ENCODE measurements at regions not wholly inside any gene's neighbourhood (a gene's known extent, or its start where the extent isn't known, plus 50 kb on each side); places are given as distances from the start of the nearest gene placed in this dataset.
"Not testable (repeated sequence)": the region's sequence is repeated elsewhere in the genome, so short reads cannot be mapped to it uniquely, and the experiment has no call there.

DNA sequence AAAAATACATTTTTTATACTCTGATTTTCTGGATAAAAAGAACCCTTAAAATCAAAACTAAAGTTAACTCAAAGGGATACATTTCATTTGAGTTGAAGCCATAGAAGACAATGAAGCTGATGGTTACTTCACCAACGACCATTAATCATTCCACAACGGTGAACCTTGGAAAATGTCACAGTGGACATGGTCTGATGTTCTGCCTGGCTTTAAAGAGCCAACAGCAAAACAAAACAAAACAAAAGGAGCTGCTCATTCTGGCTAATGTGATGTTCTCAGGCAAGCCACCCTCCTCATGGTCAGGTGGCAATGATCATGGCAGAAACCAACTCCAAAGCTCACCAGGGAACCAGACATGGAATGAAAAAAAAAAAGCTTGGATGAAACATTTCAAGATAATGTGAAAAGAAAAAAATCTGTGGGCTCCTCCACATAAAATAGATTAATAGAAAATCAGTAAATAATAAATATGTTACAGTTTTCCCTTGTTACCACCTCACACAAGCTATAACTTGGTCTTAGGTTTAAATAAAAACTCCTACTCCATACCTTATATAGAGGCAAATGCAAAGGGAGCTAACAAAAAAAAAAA lies 90.1 kb upstream of the SERTAD2 start:
- DNase-seq, result no peak

DNA sequence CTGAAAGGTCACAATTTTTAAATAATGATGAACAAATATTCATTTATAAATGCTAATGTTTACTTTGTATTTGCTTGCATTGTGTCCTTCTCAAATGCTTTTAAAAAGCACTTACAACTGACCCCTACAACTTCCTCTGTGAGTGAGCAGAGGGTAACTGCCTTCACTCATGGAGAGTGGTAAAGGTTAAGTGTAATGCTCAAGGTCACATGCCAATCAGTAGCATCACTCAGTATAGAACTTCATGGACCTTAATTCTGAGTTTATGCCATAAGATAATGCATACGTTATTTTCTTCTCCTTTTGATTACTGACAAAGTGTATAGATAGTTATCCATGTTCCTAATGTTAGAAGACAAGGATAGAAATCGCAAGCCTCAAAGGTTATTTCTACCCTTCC lies 91.8 kb upstream of the SERTAD2 start:
- DNase-seq, result no peak

DNA sequence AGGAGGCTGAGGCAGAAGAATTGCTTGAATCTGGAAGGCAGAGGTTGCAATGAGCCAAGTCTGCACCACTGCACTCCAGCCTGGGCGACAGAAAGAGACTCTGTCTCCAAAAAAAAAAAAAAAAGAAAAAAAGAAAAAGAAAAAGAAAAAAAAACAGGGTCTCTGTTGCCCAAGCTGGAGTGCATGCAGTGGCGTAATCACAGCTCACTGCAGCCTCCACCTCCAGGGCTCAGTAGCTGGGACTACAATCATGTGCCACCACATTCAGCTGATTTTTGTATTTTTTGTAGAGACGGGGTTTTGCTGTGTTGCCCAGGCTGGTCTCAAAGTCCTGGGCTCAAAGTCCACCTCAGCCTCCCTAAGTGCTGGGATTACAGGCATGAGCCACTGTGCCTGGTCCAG lies 94.0 kb upstream of the SERTAD2 start:
- not testable (repeated sequence) for DNase-seq

DNA sequence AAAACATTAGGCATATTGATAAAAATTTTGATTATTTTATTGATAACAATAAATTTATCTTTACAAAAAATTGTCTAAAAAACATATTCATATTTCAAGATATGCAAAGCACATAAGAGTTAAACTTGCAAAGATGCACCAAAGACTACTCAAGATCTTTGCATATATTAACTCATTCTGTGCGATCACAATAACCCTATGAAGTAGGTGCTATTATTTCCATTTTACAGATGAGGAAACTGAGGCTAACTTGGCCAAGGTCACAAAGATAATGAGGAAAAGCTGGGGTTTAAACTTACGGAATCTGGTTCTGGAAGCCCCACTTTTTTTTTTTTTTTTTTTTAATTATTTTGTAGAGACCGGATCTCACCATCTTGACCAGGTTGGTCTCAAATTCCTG lies 94.4 kb upstream of the SERTAD2 start:
- DNase-seq, result no peak

DNA sequence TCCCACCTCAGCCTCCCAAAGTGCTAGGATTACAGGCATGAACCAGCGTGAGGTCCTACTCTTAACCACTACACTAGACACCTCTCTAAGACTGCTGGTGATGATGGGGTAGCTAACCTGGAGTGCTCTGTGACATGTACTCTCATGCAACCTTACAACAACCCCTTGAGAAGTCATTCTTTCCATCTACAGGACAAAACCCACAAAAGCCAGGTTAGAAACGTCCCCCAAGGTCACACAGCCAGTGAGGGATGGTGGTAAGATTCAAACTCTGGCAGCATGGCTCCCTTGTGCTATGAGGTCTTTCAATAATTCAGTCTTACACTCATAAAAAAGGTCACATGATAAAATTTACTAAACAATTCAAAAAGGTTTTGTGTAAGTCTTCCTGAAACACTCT lies 94.8 kb upstream of the SERTAD2 start:
- no peak for DNase-seq

DNA sequence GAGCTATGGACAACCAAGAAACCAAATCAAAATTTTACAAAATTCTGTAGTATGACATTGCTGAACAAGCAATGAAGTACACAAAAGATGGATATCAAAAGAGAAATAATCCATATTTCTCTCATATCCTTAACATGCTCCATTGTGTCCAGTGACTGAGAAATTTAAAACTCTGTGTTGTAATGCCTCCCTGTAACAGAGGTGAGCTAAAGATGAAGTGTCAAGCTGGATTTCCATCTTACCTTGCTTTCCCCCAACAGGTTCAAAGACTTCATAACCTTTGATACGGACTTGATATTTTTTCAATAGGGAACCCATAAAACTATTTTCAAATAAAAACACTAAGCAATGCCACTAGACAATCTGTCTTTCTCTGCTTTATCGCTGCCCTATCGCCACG lies 95.7 kb upstream of the SERTAD2 start:
- no peak for DNase-seq

DNA sequence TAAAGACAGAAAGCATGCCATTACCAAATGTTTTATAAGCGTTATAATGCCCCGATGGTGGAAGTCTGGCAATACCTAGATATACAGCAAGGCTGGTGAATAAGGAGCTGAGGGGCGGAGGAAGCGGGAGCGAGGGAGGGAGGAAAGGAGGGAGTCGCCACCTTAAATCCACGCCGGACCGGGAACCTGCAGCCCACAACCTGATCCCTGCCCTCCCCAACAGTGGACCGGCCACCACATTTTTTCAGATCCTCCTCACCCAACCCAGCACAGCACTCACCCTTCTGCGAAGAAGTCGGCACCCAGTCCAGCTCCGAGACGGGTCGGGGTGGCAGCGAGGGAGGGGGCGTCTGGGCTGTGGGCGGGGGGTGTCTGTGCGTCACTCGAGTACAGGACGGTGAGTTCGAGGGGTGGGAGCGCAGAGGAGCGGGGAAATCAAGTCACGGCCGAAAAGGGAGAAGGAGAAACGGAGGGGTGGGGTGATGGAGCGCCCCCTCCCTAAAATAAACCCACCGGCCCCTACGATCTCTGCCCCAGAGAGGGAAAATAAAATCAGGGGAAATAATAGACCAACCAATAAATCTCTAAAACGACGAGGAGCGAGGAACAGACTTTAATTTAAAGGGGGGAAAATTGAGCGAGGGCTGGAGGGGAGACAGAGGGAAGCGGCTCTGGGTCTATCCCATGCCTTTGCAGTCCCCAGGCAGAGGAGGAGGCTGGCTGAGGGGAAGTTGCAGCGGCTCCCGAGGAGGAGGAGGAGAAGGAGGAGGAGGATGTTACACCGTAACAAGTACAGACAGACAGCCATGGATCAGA lies 96.5 kb upstream of the SERTAD2 start:
- peak in 2 of 4 experiments; percentile 8 to 15 for DNase-seq

DNA sequence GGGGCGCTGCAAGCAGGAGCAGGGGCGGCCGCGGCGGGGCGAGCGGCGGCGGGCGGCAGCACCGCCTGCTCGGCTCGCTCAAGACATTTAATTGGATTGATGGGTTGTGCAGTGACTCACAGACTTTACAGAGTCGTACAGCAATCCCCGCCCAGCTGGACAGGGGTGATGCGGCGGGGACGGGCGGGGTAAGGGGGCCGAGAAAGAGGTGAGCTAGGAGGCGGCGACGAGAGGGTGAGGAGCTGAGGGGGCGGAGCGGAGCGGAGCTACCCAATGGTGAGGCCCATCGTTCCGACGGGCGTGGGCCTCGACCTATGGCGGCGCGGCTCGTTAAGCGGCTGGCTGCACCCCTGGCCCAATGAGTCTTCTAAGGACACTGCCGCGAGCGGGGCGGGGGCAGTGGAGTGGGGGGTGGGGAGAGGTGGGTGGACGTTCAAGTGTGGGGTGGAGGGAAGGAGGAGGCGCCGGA lies 97.1 kb upstream of the SERTAD2 start:
- peak; percentile 87 to 99 (median 96) for DNase-seq

DNA sequence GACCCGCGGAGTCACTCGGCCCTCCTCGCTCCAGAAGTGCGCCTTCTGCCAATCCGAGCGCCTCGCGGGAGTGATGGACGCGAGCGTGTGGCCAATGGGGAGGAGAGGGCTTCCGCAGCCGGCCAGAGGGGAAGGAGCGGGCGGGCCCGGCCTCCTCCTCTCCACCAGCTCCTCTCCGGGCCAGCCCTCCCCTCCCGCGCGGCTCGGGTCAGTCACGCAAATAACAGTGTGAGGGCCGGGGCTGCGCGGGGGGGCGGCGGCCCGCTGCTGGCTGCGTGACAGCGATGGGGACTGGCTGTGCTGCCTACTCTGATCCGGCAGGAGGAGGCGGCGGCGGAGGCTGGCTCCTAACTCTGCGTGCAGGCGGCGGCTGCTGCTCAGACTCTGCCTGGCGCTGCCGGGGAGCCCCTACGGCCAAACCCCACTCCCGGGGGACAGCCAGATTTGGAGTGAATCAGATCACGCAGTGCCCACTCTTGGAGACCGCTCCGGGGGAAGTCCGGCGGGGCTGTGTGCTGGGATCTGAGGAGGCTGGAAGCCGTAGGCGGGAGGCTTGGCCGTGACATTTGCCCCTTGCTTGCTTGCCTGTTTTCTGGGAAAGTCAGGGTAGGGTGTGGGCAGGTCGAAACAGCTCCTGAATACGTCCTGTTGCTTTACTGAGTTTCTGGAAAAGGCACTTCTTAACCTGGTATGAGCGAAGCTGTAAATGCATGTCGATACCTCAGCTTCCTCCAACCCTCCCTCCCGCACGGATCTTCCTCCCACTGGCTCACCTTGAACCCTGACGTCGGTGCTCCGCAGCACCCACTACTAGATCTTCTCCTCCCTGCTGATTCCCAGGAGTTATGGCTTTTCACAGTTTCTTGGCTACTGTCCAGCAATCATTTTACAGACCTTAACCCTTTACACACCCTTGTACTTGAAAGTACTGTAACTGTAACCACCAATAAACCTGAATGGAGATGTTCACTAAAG lies 97.9 kb upstream of the SERTAD2 start:
- DNase-seq, result peak in 2 of 4 experiments; percentile 22 to 82

DNA sequence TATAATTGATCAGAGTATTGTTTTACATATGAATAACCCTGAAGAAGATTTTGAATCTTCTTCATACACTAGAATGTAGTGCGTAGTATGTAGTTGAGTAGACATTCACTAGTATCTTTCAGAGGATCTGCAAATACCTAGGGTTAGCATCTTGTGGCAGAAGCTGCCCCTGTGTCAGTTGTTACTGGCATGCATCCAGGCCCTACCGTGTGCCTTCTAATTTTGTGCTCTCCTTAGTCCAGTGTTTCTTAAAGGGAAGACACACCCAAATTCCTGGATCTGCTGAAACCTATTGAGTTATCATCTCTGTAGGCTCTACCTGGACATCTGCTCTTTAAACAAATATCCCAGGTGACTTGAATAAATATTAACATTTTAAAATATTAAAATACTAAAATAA lies 99.7 kb upstream of the SERTAD2 start:
- DNase-seq, result no peak

DNA sequence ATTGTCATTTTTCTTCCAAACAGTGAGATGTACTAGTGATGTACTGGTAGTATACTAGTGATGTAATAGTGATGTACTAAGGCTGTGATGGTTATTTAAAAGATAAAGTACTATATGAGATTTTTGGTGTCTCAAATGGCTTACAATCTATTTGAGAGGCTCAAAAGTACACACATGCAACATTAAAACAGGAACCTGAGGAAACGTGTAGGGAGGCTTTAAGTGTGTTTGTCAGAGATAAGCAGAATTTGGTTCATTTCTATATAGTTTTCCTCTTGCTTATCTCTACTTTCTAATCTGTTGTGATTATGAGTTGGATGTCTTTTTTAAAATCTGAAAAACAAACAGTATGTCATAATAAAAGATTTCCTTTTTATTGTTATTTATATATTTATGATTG lies 100.9 kb upstream of the SERTAD2 start:
- DNase-seq, result no peak

DNA sequence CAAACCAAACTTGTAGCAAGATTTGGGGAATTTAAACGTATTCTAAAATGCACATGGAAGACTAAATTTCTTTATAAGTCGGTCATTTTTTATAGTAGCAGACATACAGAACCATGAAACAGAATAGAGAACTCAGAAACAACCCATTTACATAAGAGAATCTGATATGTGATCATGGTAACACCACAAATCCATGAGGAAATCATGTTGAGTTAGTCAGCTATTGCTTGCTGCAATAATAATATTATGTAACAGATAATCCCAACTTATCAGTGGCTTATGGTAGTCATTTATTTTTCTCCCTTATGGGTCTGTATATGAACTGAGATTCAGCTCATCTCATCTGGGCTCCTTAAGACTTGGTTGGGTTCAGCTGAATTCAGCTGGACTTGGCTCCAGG lies 103.4 kb upstream of the SERTAD2 start:
- no peak for DNase-seq

DNA sequence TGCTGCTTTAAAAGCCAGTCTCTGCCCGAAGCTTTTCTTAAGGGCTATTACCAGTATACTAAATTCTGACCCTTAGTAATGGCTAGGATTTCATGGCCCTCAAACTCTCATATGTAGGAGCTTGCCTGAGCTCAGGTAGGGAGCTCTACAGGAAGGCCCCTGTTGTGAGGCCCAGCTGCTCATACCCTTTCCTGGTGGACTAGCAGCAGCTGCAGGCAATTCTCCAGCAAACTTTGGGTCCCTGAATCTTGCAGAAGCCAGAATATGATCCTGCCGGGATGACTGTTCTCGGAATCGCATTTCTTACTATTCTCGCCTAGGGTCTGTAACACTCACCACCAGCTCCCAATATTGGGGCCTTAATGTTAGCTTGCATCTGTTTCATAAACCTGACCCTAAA lies 106.4 kb upstream of the SERTAD2 start:
- DNase-seq, result no peak

DNA sequence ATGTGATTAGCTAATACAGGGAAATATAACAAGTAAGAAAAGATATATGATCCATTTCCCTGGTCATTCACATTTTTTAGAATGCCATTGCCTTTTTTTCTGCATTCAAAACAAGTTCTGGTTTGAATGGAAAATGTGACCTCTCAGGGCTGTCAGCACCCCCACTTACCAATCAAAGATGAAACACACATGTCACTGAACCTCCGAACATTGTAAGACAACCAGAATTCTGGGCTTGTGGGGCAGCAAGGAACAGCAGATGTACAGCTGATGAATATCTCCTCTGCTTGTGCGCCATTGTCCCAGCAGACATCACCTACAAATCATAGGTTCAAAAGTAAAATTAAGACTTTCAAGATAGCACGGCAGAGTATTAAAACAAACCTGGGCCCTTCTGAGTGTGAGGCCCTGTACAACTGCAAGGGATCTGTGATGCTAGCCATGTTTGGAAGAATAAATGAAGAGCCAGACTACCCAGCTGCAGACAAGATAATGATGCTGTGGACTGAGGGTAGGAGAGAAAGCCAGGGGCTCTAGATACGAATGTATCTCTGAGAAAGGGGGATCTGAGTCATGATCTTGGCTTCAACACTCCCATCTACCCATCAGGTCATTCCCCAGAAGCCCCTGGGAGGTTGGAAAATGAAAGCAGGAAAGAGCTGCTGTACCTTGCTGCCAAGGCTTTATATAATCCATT lies 108.7 kb upstream of the SERTAD2 start:
- no peak for DNase-seq

DNA sequence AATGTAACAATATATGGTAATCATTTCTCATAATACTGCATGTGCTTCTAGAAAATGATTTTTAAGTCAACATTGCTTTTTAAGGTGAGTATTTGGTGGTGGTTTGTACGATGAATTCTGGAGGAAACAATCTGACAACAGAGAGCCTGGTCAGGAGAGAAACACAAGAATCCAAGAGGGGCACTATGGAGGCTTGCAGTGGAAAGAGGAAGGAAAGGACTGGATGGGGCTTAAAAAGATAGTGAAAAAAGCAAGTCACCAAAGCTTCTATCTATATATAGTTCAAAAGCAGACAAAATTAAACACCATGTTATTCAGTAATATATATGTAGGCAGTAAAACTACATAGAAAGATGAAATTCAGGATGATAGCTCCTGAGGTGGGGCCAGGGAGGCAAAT lies 109.4 kb upstream of the SERTAD2 start:
- DNase-seq, result no peak

DNA sequence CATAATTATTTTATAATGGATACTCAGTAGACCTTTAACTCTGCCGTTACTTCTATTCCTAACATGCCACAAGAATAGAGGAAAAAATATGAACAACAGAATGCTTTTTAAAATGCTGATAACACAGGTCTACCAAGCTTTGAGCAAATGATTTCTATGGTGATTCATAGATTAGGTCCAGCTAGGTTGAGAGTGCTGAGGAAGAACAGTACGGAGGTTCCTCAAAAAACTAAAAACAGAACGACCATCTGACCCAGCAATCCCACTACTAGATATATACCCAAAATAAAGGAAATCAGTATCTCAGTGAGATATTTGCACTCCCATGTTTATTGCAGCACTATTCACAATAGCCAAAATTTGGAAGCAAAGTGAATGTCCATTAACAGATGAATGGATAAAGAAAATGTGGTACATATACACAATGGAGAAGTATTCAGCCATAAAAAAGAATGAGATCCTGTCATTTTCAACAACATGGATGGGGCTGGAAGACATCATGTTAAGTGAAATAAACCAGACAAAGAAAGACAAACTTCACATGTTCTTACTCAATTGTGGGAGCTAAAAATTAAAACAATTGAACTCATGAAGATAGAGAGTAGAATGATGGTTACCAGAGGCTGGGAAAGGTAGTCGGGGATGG lies 111.6 kb upstream of the SERTAD2 start:
- DNase-seq, result no peak

DNA sequence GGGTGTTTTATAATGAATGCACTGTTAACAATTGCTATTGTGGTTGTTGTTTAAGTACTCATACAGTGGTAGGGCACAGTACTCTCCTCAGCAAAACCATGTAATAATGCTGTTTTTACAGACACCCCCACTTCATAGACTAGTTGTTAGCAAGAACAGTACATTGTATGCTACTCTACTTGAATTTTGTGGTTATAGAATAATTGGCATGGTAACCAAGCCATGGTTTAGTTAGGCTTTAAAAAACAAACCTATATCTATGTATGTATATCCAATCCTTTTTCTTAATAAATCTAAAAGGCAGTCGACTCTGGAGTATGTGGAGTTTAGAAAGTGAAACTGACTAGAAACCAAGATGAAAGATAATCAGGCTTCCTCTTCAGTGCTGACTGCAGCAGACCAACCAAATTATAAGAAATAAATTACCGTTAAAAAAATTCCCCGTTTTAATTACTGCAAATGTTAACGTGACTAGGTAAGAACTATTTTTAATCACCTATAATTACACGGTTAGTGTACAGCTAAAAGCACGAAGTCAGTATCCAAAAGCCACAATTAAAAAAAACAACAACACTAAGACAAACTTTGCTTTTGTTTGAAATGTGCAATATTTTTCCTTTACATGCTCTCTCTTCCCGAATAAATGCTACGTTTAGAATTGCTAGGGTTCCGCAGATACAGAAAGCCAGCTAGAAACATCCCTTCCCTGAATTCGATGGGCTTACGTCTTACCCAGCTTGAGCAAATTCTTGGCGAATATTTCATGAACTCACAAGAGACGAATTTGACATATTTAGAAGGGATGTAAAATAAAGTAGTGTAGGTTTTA lies 113.3 kb upstream of the SERTAD2 start:
- no peak for DNase-seq

DNA sequence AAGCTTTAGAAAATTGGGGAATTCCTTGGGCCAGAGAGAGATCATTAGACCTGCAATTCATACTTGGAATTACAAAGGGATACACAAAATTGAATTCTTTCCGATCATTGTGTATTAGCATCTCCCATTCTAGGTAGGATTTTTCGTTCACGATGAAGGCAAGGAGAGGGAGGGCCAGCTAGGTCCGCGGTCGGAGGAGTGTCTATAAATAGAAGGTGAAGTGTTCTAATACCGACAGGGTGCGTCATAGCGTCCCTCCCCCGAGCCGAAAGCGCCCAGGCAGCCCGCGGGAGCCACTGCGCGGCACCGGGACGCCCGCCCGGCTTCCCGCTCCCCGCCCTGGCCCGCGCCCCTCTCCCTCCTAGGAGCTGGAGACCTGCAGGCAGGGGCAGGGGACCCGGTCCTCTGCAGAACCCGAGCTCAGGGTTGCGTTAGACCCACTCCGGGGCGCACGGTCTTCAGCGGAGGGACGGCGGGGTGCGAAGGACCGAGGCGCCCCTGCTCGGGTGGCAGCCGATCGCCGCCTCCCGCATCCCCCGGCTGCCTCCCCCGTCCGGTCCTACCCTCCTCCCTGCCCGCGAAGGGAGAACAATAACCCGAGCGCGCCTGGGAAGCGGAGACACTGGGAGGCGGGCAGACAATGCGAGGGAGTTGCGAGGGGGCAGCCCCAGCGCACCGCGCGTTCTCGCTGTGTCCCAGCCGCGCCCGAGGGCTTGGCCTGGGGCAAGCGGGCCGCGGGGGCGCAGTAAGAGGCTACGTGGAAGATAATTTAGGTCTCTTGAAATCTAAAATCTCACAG lies 114.2 kb upstream of the SERTAD2 start:
- DNase-seq, result peak; percentile 18 to 45 (median 38)

DNA sequence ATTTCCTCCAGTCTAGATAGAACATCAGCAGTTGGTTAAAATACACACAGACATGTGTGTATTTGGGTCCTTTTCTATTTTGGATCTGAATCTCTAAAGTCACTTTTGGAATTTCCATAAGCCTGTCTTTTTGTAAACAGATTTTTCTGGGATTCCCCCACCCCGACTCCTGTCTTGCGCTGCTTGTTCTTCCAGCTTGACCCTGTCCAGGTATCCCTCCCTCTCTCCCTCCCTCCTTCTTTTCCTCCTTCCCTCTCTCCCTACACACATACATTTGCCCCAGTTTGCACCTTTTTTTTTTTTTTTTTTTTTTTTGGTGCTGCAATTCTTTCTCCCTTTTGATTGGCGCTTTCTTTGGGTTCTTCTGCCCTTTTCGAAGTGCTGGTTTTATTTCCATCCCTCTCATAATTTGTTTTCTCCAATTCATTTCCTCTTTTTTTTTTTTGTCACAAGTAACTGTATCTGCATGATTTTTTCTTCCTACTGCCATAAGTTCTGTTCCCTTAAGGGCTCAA lies 114.8 kb upstream of the SERTAD2 start:
- no peak for DNase-seq

DNA sequence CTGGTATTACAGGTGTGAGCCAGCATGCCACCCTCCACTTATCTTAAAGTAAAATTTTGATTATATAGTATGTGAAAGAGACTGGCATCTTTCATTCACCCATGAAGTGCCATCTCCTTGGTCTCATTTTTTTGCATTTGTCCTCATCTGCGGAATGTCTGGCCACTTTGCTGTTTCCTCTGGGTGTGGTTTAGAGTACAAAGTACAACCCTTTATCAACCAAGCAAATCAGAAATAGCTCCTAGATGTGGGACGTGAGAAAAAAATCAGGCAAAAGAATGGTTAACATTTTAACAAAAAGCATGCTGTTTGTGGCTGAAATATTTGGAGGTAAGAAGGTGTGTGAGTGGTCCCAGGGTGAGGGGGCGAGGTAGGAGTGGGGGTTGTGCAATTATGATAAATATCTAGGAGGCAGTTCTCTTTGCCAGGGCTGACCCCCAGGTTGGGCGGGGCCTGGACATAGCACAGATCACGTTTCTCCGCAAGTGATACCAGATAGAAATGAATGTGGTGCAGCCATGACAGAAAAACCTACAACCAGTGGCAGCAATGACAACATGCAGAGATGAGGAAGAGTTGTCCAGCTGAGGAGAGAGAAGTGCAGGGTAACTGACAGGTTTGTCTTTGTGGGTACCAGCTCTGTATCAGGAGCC lies 115.8 kb upstream of the SERTAD2 start:
- no peak for DNase-seq
